Smooth muscle cell (in vitro differentiated cells): ENCODE measurements at regions not wholly inside any gene's neighbourhood (a gene's known extent, or its start where the extent isn't known, plus 50 kb on each side); places are given as distances from the start of the nearest gene placed in this dataset.
A peak's percentile ranks its signal among the peaks of the same experiment; 100 is the strongest.

Experiments used
- DNase-seq: peaks from one replicate; lab custom pipeline; 2025; ENCODE audit not compliant: unreplicated experiment; lab: John Stamatoyannopoulos, UW
- H2AFZ ChIP-seq: fragments of 200-600 bp; sonication (generic); 2 replicates; pipeline ENCODE4 v1.6.0; 2016; ENCODE audit warnings: antibody characterized with exemption, low read depth, mild to moderate bottlenecking
- H3F3A ChIP-seq: fragments of 200-600 bp; sonication (generic); 2 replicates; pipeline ENCODE4 v1.6.0; 2017; ENCODE audit warnings: antibody characterized with exemption, low read depth
- H3K27ac ChIP-seq: fragments of 200-600 bp; sonication (generic); 2 replicates; pipeline ENCODE4 v1.5.1; 2016; ENCODE audit warnings: low read depth, mild to moderate bottlenecking
- H3K27me3 ChIP-seq: fragments of 200-600 bp; sonication (generic); 2 replicates; pipeline ENCODE4 v1.6.1; 2016; ENCODE audit warnings: low read depth, mild to moderate bottlenecking
- H3K36me3 ChIP-seq: fragments of 200-600 bp; sonication (generic); 2 replicates; pipeline ENCODE4 v1.5.1; 2016; ENCODE audit warnings: low read depth
- H3K4me1 ChIP-seq: fragments of 200-600 bp; sonication (generic); 2 replicates; pipeline ENCODE4 v1.5.1; 2016; ENCODE audit warnings: low read depth
- H3K4me2 ChIP-seq: fragments of 200-600 bp; sonication (generic); 2 replicates; pipeline ENCODE4 v1.6.0; 2016; ENCODE audit warnings: mild to moderate bottlenecking
- H3K4me3 ChIP-seq: fragments of 200-600 bp; sonication (generic); 2 replicates; pipeline ENCODE4 v1.5.1; 2016; ENCODE audit warnings: mild to moderate bottlenecking
- H3K79me2 ChIP-seq: fragments of 200-600 bp; sonication (generic); 2 replicates; pipeline ENCODE4 v1.6.0; 2016; ENCODE audit warnings: low read depth, mild to moderate bottlenecking
- H3K9ac ChIP-seq: fragments of 200-600 bp; sonication (generic); 2 replicates; pipeline ENCODE4 v1.6.0; 2016; ENCODE audit warnings: low read depth
- H3K9me3 ChIP-seq: fragments of 200-600 bp; sonication (generic); replicated peaks from 2 replicates; pipeline ENCODE4 v1.5.1; 2016; ENCODE audit warnings: low read depth
- H4K20me1 ChIP-seq: fragments of 200-600 bp; sonication (generic); 2 replicates; pipeline ENCODE4 v1.6.0; 2016; ENCODE audit warnings: low read depth
- WGBS: methylation state at CpG from one replicate; pipeline ENCODE4 v1.1.7; 2016; ENCODE audit warnings: low lambda C conversion rate; 5-methylcytosine and 5-hydroxymethylcytosine counted together
- TF ChIP-seq, protein P1 (sequence below): fragments of 200-600 bp; sonication (generic); IDR thresholded peaks from 2 replicates; pipeline ENCODE4 v1.5.1; 2017; ENCODE audit warnings: borderline replicate concordance, mild to moderate bottlenecking, antibody characterized with exemption; ENCODE audit not compliant: insufficient read depth, poor library complexity, severe bottlenecking

DNA sequence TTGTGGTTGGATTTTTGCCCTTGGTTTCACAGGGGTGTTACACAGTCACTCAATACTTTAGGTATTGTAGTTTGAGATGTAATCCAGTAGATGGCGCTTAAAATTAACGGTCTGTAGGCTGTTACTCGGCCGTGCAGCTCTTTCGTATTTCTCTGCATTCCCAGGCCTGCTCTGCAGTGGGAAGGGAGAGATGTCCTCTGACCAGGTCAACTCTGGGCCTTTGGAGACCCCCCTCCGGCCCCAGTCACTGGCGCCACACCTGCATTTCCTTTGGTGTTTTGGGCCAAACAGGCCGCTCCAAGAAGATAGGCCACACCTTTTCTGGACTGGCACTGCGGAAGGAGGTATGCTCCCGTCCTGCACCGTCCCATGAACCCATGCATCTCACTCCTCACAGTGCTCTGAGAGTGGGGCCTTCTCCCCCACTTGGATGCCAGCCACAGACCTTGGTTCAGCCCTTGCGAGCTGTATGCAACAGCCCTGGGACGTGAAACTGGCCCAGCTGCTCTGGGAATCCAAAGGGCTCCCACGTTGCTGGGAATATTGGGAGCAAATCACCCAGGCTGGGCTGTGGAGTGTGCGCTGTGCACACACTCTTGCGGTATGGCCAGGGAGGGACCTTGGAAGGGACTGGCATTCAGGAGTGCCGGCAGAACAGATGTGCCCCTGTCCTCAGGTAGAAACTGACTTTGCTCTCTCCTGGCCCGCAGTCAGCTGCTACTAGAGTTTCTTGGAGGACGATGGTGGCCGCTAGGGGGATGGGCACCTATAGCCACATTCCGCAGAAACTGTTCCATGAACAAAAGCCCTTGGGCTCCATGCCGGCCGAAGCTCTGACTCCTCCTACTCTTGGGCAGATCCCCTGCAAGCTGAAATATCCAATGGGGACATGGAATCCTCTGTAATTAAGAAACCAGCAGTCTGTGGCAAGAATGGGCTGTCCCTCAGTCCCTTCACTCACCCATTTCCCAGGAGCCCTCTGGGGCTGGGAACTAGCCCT is 410.5 kb upstream of the CADM2 start:
- Histone ChIP-seq H3K36me3 (no peaks in the 10 kb centered on the region), H3K4me1 (peaks cover 13% of the 10 kb centered on the region), H2AFZ (peak overlapping the region; percentile 71), H3K79me2 (no peaks in the 10 kb centered on the region), H3K9ac (no peak overlapping the region), H3F3A (no peaks in the 10 kb centered on the region), H3K4me3 (no peak overlapping the region), H3K27me3 (no peaks in the 10 kb centered on the region), H3K4me2 (peak overlapping the region; percentile 66), H3K27ac (no peak overlapping the region), H4K20me1 (no peaks in the 10 kb centered on the region), H3K9me3 (no peaks in the 10 kb centered on the region)
- 59% methylated on average over 23 of the region's 23 CpGs for WGBS
- TF ChIP-seq, protein P1, sequence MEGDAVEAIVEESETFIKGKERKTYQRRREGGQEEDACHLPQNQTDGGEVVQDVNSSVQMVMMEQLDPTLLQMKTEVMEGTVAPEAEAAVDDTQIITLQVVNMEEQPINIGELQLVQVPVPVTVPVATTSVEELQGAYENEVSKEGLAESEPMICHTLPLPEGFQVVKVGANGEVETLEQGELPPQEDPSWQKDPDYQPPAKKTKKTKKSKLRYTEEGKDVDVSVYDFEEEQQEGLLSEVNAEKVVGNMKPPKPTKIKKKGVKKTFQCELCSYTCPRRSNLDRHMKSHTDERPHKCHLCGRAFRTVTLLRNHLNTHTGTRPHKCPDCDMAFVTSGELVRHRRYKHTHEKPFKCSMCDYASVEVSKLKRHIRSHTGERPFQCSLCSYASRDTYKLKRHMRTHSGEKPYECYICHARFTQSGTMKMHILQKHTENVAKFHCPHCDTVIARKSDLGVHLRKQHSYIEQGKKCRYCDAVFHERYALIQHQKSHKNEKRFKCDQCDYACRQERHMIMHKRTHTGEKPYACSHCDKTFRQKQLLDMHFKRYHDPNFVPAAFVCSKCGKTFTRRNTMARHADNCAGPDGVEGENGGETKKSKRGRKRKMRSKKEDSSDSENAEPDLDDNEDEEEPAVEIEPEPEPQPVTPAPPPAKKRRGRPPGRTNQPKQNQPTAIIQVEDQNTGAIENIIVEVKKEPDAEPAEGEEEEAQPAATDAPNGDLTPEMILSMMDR = peak; percentile 52
- no peak for DNase-seq

DNA sequence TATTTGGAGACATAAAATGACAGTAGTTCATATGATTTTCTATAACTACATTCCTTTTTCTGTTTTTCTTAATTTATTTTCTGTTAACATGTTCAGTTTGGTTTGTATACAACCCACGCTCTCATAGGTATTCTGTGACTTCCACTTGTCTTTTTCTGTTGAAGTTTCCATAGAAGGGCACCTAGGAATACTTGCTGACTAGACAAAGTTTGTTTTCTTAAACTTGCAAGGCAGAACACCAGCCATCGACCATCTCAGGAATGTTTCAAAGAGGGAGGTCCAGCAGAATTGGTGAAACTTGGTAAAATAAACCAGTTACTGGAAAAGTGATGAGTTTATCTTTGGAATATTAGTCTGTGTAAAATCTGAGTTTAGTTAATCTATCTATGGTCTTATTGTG is 403.2 kb upstream of the CADM2 start:
- Histone ChIP-seq H3K9me3 (no peaks in the 10 kb centered on the region), H4K20me1 (no peaks in the 10 kb centered on the region), H3K36me3 (no peaks in the 10 kb centered on the region), H2AFZ (no peak overlapping the region), H3K4me3 (no peak overlapping the region), H3K27ac (no peak overlapping the region), H3K9ac (no peak overlapping the region), H3K27me3 (peaks cover 3% of the 10 kb centered on the region), H3K79me2 (no peaks in the 10 kb centered on the region), H3F3A (no peaks in the 10 kb centered on the region), H3K4me1 (peaks cover 10% of the 10 kb centered on the region), H3K4me2 (no peak overlapping the region)
- TF ChIP-seq, protein P1 = no peak
- no peak for DNase-seq
- WGBS = 83% methylated on average over 2 of the region's 2 CpGs

DNA sequence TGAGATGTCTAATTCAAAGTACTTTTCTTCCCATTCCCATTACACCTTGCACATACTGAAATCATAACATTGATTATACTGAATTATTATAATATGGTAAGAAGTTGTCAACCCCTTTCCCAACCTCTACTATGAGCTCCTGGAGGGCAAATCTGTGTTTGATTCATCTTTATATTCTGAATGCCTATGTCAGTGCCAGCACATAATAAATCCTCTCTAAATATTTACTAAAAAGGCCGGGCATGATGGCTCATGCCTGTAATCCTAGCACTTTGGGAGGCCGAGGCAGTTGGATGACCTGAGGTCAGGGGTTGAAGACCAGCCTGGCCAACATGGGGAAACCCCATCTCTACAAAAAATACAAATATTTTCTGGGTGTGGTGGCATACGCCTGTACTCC is 392.5 kb upstream of the CADM2 start:
- Histone ChIP-seq H3K9me3 (no peaks in the 10 kb centered on the region), H3F3A (no peaks in the 10 kb centered on the region), H2AFZ (no peak overlapping the region), H3K27ac (no peak overlapping the region), H3K4me3 (no peak overlapping the region), H3K79me2 (no peaks in the 10 kb centered on the region), H4K20me1 (no peaks in the 10 kb centered on the region), H3K4me1 (no peaks in the 10 kb centered on the region), H3K36me3 (no peaks in the 10 kb centered on the region), H3K4me2 (no peak overlapping the region), H3K9ac (no peak overlapping the region), H3K27me3 (no peaks in the 10 kb centered on the region)
- no peak for DNase-seq
- WGBS = 81% methylated on average over 3 of the region's 3 CpGs
- TF ChIP-seq, protein P1 = no peak
